ENCODE measurements at regions not wholly inside any gene's neighbourhood (a gene's known extent, or its start where the extent isn't known, plus 50 kb on each side); places are given as distances from the start of the nearest gene placed in this dataset.
A peak's percentile ranks its signal among the peaks of the same experiment; 100 is the strongest.

- DNase-seq = no peak
Observed at GRCh38 chr15:75134748-75135147, 66.9 kb upstream of the C15orf39 start.

- DNase-seq = no peak
Observed at GRCh38 chr15:75136118-75136517, 65.6 kb upstream of the C15orf39 start.

- no peak for DNase-seq
Observed at GRCh38 chr15:75136758-75137157, 64.9 kb upstream of the C15orf39 start.

- peak; percentile 58 for DNase-seq
Observed at GRCh38 chr15:75138016-75138999, 63.4 kb upstream of the C15orf39 start.

DNA sequence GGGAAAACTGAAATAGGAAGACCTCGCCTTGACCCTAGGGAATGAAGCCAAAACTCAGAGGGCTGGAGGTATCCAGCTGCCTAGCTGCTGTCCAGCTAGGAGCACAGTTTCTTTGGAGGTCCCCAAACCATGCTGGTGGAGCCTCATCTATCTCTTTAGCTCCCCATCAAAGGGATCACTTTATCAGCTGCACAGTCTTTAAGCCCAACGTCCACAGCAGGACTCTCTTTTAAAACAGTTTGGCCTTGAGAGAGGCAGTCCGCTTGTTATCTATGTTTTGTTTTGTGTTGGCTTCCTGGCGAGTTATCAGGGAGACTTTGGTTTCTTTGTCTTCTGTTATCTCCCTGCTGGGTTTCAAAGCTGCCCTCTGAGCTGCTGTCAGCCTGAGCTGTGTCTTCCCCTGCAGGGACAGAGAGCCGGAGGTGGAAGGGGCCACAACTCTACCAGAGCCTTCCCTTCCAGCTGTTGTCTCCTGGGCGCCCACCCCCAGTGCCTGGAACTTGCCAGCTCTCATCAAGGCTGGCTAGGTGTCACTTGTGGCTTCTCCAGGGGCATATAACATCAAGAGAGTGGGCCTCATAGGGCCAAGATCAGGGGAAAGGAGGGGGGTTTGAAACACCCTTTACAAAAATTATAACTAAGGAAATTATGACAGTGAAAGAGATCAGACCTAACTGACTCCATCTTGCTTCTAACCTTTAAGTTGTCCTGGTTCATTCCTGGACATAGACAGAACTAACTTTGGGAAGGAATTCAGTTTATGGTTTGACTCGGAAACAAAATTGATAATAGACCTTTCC lies 61.4 kb upstream of the C15orf39 start:
- no peak for DNase-seq

- no peak for DNase-seq
Observed at GRCh38 chr15:75142499-75142898, 59.2 kb upstream of the C15orf39 start.

DNA sequence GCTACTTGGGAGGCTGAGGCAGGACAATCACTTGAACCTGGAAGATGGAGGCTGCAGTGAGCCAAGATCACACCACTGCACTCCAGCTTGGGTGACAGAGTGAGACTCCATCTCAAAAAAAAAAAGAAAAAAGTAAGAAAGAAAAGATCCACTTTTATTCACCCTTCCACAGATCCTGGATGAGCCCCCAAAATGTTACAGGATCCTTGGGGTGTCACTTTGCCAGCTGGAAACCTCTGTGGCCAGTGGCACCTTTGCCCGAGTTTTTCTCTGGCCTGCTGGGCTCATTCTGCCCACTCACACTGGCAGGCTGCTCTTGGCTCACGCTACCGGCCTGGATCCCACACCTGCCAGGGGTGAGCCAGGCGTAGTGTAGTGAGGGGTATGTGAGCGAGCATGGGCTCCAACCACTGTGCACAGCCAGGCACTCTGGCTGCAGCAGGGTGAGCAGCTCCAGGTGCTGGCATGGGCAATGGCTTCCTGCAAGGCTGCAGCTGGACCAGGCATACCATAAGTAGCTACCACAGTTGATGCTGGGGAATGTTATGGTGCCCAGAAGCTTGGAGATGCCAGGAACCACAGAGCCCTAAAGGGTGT lies 57.8 kb upstream of the C15orf39 start:
- DNase-seq = no peak

DNA sequence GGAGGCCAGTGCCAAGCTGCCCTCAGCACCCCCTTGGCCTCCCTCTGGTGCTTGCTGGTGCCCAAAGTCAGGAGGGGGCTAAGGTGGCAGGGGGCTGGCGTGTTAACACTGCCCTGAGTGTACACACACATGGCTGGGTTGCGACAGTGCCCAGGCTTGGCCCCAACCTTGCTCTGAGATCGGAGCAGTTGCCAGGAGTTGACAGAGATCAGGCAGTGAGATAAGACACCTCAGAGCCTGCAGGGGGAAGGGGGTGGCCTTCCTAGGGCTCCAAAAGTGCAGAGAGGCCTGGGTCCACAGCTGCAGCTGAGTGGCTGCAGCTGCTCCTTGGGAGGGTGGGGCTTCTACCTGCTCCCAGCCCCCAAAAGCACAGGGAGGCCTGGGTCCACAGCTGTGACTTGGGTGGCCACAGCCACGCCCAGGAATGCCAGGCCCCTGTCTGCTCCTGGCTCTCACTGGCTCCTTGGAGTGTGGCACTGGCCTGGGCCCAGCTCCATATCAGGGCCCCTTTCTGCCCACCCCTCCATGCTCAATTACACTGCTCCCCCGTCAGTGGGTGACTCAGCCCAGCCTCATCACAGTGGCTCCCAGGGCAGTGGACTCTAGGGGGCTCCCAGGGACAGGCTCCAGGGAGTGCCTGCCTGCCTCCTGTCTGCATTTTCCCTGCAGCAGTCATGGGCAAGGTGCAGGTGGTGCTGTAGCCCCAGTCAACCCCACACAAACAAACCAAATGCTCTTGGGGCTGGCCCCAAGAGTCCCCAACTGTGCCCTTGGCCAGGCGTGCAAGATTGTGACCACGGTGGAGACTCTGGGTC lies 56.4 kb upstream of the C15orf39 start:
- DNase-seq = no peak

DNA sequence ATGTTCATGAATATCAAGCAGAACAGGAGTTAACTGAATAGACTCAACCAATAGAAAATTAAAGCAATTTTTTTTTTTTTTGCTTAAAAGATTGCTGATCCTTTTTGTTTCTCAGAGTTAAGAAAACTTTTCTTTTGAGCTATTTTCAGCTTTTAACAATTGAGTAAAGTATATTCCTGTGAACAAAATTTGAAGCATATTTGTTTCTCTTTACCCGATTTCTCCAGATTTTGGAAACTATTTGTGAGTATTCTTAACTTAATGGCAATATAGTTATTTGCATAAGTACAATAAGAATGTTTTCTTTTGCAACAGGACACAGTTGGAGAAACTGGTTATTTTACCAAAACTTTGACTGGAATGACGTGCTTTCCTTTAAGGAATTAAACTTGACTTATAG lies 53.4 kb upstream of the C15orf39 start:
- DNase-seq = no peak

DNA sequence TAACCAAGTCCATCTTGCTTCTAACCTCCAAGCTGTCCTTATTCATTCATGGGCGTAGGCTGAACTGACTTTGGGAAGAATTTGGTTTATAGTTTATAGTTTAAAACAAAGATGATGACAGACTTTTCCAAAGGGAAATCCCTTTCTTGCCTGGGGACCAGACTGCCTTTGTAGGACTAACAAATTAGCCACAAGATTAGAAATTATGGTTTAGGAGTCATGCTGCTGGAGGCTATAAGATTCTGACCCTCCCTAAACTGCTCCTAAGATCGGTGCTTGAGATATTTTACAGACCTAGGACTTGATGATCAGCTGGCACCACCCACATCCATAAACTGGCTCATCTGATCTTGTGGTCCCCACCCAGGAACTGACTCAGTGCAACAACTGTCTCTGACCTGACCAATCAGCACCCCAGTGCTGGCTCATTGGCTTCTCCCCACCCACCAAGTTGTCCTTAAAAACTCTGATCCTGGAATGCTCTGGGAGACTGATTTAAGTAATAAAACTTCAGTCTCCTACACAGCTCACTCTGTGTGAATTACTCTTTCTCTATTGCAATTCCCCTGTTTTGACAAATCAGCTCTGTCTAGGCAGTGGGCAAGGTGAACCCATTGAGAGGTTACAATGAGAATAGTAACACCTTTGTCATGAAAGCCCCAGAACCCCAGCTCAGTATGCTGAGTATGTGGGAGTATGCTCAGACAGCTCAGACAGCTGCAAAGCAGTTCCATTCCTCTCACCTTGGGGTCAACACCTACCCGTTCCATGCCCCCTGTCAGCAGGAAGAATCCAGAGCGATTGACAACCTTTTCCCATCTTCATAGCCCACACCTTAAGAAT lies 51.6 kb upstream of the C15orf39 start:
- DNase-seq = peak; percentile 33

GRCh38 chr15:75151214-75152128 lies 50.2 kb upstream of the C15orf39 start:
- DNase-seq = no peak
